ENCODE measurements at regions not wholly inside any gene's neighbourhood (a gene's known extent, or its start where the extent isn't known, plus 50 kb on each side); places are given as distances from the start of the nearest gene placed in this dataset.

DNA sequence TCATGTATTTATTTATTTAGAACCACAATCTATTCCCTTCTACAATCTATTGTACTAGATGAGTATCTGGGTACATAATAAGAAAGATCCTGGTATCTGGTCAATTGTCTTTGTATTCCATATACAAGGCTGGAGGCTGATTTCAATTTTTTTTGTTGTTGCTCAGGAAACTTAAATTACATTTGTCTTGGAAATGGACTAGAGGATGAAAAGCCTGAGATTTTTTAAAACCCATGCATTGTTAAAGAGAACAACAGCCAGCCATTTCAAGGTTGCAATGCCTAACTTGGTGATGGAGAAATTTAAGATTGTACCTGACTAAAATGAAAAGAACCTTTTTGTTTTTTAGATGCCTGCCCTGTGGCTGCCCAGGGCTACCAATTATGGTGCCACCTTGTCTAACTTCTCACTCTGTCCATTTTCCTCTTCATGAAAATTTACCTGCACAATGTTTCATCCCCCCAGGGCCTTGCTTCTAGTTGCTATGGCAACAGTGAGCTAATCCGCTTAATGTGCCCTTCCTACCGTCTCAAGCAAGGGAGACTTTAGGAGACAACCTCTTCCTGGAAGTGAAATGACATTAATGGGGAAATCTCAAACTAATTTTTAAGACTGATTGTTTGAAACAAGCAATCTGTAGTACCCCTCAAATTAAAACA is 203.7 kb upstream of the PHYHIPL start:
- H3K9ac ChIP-seq (ENCODE audit: low read depth, low read length): no peak overlapping the region
- H3K27me3 ChIP-seq (ENCODE audit: control insufficient read depth, insufficient read depth, low read length): peaks cover 11% of the 10 kb centered on the region
- H3K9me3 ChIP-seq (ENCODE audit: control insufficient read depth, insufficient read depth, low read length): no peaks in the 10 kb centered on the region
- no peaks in the 10 kb centered on the region for H3K36me3 ChIP-seq (ENCODE audit: control insufficient read depth, insufficient read depth, low read length)
- no peak overlapping the region for H3K4me3 ChIP-seq (ENCODE audit: low read depth, low read length)
- H3K4me1 ChIP-seq (ENCODE audit: control insufficient read depth, insufficient read depth, low read length): no peaks in the 10 kb centered on the region

DNA sequence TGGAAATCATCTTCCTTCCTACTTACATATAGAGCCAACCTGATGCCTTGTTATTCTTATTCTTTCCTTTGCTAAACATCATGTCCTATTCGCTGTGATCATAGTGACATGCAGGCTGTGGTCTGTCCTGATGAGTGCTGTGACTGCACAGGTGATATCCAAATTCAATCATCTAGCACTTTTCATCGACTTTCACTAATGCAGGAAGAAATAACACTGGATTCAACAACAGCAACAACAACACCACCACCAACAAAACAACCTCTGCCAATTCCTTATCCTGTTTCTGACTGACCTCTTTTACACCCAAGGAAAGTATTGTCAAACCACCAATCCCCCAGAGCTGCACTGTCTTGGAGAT is 203.2 kb upstream of the PHYHIPL start:
- H3K4me3 ChIP-seq (ENCODE audit: low read depth, low read length): no peak overlapping the region
- peaks cover 11% of the 10 kb centered on the region for H3K27me3 ChIP-seq (ENCODE audit: control insufficient read depth, insufficient read depth, low read length)
- H3K4me1 ChIP-seq (ENCODE audit: control insufficient read depth, insufficient read depth, low read length): no peaks in the 10 kb centered on the region
- no peaks in the 10 kb centered on the region for H3K36me3 ChIP-seq (ENCODE audit: control insufficient read depth, insufficient read depth, low read length)
- no peak overlapping the region for H3K9ac ChIP-seq (ENCODE audit: low read depth, low read length)
- H3K9me3 ChIP-seq (ENCODE audit: control insufficient read depth, insufficient read depth, low read length): no peaks in the 10 kb centered on the region

GRCh38 chr10:58976254-58976653 is 200.2 kb upstream of the PHYHIPL start:
- H3K4me1 ChIP-seq (ENCODE audit: control insufficient read depth, insufficient read depth, low read length): peaks cover 2% of the 10 kb centered on the region
- H3K36me3 ChIP-seq (ENCODE audit: control insufficient read depth, insufficient read depth, low read length): no peaks in the 10 kb centered on the region
- H3K9ac ChIP-seq (ENCODE audit: low read depth, low read length): no peak overlapping the region
- no peaks in the 10 kb centered on the region for H3K9me3 ChIP-seq (ENCODE audit: control insufficient read depth, insufficient read depth, low read length)
- no peak overlapping the region for H3K4me3 ChIP-seq (ENCODE audit: low read depth, low read length)
- H3K27me3 ChIP-seq (ENCODE audit: control insufficient read depth, insufficient read depth, low read length): no peaks in the 10 kb centered on the region

- no peak overlapping the region for H3K4me3 ChIP-seq (ENCODE audit: low read depth, low read length)
- H3K4me1 ChIP-seq (ENCODE audit: control insufficient read depth, insufficient read depth, low read length): peaks cover 14% of the 10 kb centered on the region
- no peak overlapping the region for H3K9ac ChIP-seq (ENCODE audit: low read depth, low read length)
- no peaks in the 10 kb centered on the region for H3K27me3 ChIP-seq (ENCODE audit: control insufficient read depth, insufficient read depth, low read length)
- no peaks in the 10 kb centered on the region for H3K9me3 ChIP-seq (ENCODE audit: control insufficient read depth, insufficient read depth, low read length)
- H3K36me3 ChIP-seq (ENCODE audit: control insufficient read depth, insufficient read depth, low read length): no peaks in the 10 kb centered on the region
Measured at GRCh38 chr10:58979711-58980110, 196.7 kb upstream of the PHYHIPL start.

DNA sequence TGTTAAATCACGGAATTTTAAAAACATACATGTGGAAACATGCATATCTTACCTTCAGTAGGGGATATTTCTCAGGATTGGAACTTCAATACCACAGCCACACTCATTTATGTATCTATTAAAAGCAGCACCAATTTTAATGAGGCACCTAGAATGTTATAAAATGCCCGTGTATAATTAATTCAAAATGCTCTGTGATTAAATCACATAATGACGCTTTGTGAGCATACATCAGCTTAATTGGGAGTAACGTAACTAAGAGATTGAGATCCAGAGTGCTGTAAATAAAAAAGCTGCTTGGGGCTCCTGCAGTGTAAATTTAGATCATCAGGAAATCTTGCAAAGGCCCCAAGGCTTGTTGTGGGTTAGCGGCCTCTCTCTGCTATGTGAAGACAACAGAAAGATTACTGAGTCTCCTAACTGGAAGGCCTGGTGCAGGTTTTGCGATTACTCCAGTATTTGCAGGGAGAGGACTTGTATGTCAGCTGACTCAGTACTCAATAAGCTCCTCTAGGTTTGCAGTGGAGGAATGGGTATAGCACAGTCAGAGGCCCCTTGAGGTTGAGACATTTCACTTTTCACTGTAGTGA is 195.5 kb upstream of the PHYHIPL start:
- H3K4me1 ChIP-seq (ENCODE audit: control insufficient read depth, insufficient read depth, low read length): peaks cover 17% of the 10 kb centered on the region
- H3K9ac ChIP-seq (ENCODE audit: low read depth, low read length): no peak overlapping the region
- no peaks in the 10 kb centered on the region for H3K36me3 ChIP-seq (ENCODE audit: control insufficient read depth, insufficient read depth, low read length)
- no peak overlapping the region for H3K4me3 ChIP-seq (ENCODE audit: low read depth, low read length)
- H3K9me3 ChIP-seq (ENCODE audit: control insufficient read depth, insufficient read depth, low read length): no peaks in the 10 kb centered on the region
- H3K27me3 ChIP-seq (ENCODE audit: control insufficient read depth, insufficient read depth, low read length): no peaks in the 10 kb centered on the region

GRCh38 chr10:58981846-58982245 is 194.6 kb upstream of the PHYHIPL start:
- Histone ChIP-seq H3K4me3 (ENCODE audit: low read depth, low read length) (no peak overlapping the region), H3K4me1 (ENCODE audit: control insufficient read depth, insufficient read depth, low read length) (peaks cover 17% of the 10 kb centered on the region), H3K9me3 (ENCODE audit: control insufficient read depth, insufficient read depth, low read length) (no peaks in the 10 kb centered on the region), H3K36me3 (ENCODE audit: control insufficient read depth, insufficient read depth, low read length) (no peaks in the 10 kb centered on the region), H3K27me3 (ENCODE audit: control insufficient read depth, insufficient read depth, low read length) (no peaks in the 10 kb centered on the region), H3K9ac (ENCODE audit: low read depth, low read length) (no peak overlapping the region)

DNA sequence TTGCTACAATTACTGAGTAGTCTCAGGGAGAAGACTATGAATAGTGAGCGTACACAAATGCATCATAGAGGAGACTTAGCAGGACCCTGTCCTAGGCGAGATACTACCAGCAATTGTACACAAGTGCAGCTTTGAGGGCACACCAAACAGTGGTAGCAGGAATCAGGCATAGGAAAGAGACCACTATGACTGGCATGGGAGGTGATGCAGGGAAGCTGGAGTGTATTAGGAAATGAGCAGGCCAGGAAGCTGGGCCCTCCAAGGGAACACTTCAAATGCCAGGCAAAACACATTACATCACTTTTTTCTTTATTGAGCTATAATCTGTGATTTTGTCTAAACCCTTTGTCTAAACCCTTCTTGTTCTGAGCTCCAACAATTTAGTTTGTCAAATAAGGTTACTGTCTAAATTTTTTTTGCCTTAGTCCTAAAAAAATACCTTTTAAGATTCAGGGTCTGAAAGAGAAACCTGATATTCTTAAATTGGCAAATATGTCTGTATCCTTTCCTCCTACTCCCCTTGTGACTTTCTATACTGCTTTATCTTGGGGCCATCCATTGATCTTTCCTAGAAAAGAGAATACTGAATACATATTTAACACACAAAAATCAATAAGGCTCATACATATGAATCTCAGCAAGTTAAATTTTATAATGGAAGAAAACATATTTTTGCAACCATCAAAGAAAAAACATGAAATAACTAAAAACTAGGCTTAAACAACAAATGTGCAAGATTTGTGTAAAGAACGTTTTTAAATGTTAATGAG is 193.8 kb upstream of the PHYHIPL start:
- Histone ChIP-seq H3K9me3 (ENCODE audit: control insufficient read depth, insufficient read depth, low read length) (no peaks in the 10 kb centered on the region), H3K9ac (ENCODE audit: low read depth, low read length) (no peak overlapping the region), H3K36me3 (ENCODE audit: control insufficient read depth, insufficient read depth, low read length) (no peaks in the 10 kb centered on the region), H3K4me3 (ENCODE audit: low read depth, low read length) (no peak overlapping the region), H3K27me3 (ENCODE audit: control insufficient read depth, insufficient read depth, low read length) (no peaks in the 10 kb centered on the region), H3K4me1 (ENCODE audit: control insufficient read depth, insufficient read depth, low read length) (peaks cover 17% of the 10 kb centered on the region)

- Histone ChIP-seq H3K4me1 (ENCODE audit: control insufficient read depth, insufficient read depth, low read length) (peaks cover 14% of the 10 kb centered on the region), H3K9ac (ENCODE audit: low read depth, low read length) (no peak overlapping the region), H3K4me3 (ENCODE audit: low read depth, low read length) (no peak overlapping the region), H3K36me3 (ENCODE audit: control insufficient read depth, insufficient read depth, low read length) (no peaks in the 10 kb centered on the region), H3K27me3 (ENCODE audit: control insufficient read depth, insufficient read depth, low read length) (no peaks in the 10 kb centered on the region), H3K9me3 (ENCODE audit: control insufficient read depth, insufficient read depth, low read length) (peaks cover 3% of the 10 kb centered on the region)
Measured at GRCh38 chr10:58985216-58985615, 191.2 kb upstream of the PHYHIPL start.

- no peaks in the 10 kb centered on the region for H3K27me3 ChIP-seq (ENCODE audit: control insufficient read depth, insufficient read depth, low read length)
- no peak overlapping the region for H3K9ac ChIP-seq (ENCODE audit: low read depth, low read length)
- H3K9me3 ChIP-seq (ENCODE audit: control insufficient read depth, insufficient read depth, low read length): peaks cover 3% of the 10 kb centered on the region
- H3K4me1 ChIP-seq (ENCODE audit: control insufficient read depth, insufficient read depth, low read length): peaks cover 3% of the 10 kb centered on the region
- H3K4me3 ChIP-seq (ENCODE audit: low read depth, low read length): no peak overlapping the region
- no peaks in the 10 kb centered on the region for H3K36me3 ChIP-seq (ENCODE audit: control insufficient read depth, insufficient read depth, low read length)
Measured at GRCh38 chr10:58989486-58990039, 186.9 kb upstream of the PHYHIPL start.

DNA sequence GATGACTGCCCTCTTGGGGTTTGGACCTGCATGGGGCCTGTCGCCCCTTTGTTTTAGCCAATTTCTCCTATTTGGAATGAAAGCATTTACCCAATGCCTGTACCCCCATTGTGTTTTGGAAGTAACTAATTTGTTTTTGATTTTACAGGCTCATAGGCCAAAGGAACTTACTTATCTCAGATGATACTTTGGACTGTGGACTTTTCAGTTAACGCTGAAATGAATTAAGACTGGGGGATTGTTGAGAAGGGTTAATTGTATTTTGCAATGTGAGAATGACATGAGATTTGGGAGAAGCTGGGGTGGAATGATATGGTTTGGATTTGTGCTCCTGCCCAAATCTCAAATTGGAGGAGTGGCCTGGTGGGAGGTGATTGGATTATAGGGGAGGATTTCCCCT is 185.8 kb upstream of the PHYHIPL start:
- no peak overlapping the region for H3K9ac ChIP-seq (ENCODE audit: low read depth, low read length)
- H3K9me3 ChIP-seq (ENCODE audit: control insufficient read depth, insufficient read depth, low read length): peaks cover 3% of the 10 kb centered on the region
- H3K4me3 ChIP-seq (ENCODE audit: low read depth, low read length): no peak overlapping the region
- no peaks in the 10 kb centered on the region for H3K4me1 ChIP-seq (ENCODE audit: control insufficient read depth, insufficient read depth, low read length)
- H3K36me3 ChIP-seq (ENCODE audit: control insufficient read depth, insufficient read depth, low read length): no peaks in the 10 kb centered on the region
- H3K27me3 ChIP-seq (ENCODE audit: control insufficient read depth, insufficient read depth, low read length): no peaks in the 10 kb centered on the region

DNA sequence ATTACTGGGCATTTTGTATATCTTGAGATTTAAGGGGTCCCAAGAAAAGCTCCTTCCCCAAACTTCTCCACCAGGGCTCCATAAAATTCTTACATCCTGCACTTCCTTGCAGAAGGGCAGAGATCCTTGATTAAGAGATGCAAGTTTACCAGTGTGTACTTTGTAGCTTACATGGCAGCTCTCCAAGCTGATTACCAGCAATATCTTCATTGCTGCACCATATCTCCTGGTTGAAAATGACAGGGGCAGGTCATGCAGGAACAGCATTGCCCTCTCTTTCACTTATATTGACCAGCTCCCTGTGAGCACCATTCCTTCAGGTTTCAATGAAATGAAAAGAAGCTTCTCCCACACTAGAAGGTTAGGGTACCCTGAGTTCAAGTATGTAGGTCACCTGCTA is 184.6 kb upstream of the PHYHIPL start:
- H3K9me3 ChIP-seq (ENCODE audit: control insufficient read depth, insufficient read depth, low read length): peaks cover 3% of the 10 kb centered on the region
- no peaks in the 10 kb centered on the region for H3K4me1 ChIP-seq (ENCODE audit: control insufficient read depth, insufficient read depth, low read length)
- no peaks in the 10 kb centered on the region for H3K27me3 ChIP-seq (ENCODE audit: control insufficient read depth, insufficient read depth, low read length)
- no peaks in the 10 kb centered on the region for H3K36me3 ChIP-seq (ENCODE audit: control insufficient read depth, insufficient read depth, low read length)
- H3K9ac ChIP-seq (ENCODE audit: low read depth, low read length): no peak overlapping the region
- no peak overlapping the region for H3K4me3 ChIP-seq (ENCODE audit: low read depth, low read length)
